Mesenchymal stem cell (in vitro differentiated cells and primary cell): ENCODE measurements at regions not wholly inside any gene's neighbourhood (a gene's known extent, or its start where the extent isn't known, plus 50 kb on each side); places are given as distances from the start of the nearest gene placed in this dataset.

Source experiments
- DNase-seq: peaks from one replicate; pipeline ENCODE4 v3.0.0-alpha.2; 2013
- H2AFZ ChIP-seq: one replicate; pipeline ENCODE4 v1.6.1; 2013; ENCODE audit warnings: low read depth, mild to moderate bottlenecking, control low read depth, inconsistent platforms, low read length, moderate library complexity
- H2AK5ac ChIP-seq: 2 replicates; pipeline ENCODE4 v1.6.1; 2013; ENCODE audit warnings: low read length, moderate library complexity, mild to moderate bottlenecking, inconsistent platforms; ENCODE audit not compliant: severe bottlenecking
- H2BK120ac ChIP-seq: one replicate; pipeline ENCODE4 v1.6.1; 2013; ENCODE audit warnings: low read depth, mild to moderate bottlenecking, inconsistent platforms, low read length, moderate library complexity
- H2BK12ac ChIP-seq, 2 experiments: one replicate each; pipeline ENCODE4 v1.6.1; 2013; ENCODE audit warnings: inconsistent platforms in 2 of 2, low read length in 2 of 2, mild to moderate bottlenecking in 2 of 2, moderate library complexity in 2 of 2, control low read depth in 1 of 2
- H2BK15ac ChIP-seq: one replicate; pipeline ENCODE4 v1.6.1; 2013; ENCODE audit warnings: mild to moderate bottlenecking, low read depth, inconsistent platforms; ENCODE audit not compliant: poor library complexity, severe bottlenecking
- H2BK5ac ChIP-seq: 2 replicates; pipeline ENCODE4 v1.6.1; 2013; ENCODE audit warnings: low read depth, mild to moderate bottlenecking, low read length, control low read depth, inconsistent platforms; ENCODE audit not compliant: poor library complexity, severe bottlenecking
- H3K14ac ChIP-seq, 2 experiments: one replicate each; pipeline ENCODE4 v1.6.1; 2013; ENCODE audit warnings: inconsistent platforms in 2 of 2, low read length in 2 of 2, control low read depth in 1 of 2, mild to moderate bottlenecking in 1 of 2, moderate library complexity in 1 of 2
- H3K18ac ChIP-seq, 2 experiments: one replicate each; pipeline ENCODE4 v1.6.1; 2013; ENCODE audit warnings: inconsistent platforms in 2 of 2, low read length in 2 of 2, control low read depth in 1 of 2, low read depth in 1 of 2, mild to moderate bottlenecking in 1 of 2
- H3K23ac ChIP-seq, 2 experiments: one replicate each; pipeline ENCODE4 v1.6.1; 2013; ENCODE audit warnings: inconsistent platforms in 2 of 2, low read length in 2 of 2, mild to moderate bottlenecking in 2 of 2, moderate library complexity in 2 of 2, control low read depth in 1 of 2
- H3K27ac ChIP-seq: 2 replicates; pipeline ENCODE4 v1.5.1; 2013; ENCODE audit warnings: mild to moderate bottlenecking, moderate library complexity, low read length, control low read depth, inconsistent platforms; ENCODE audit not compliant: poor library complexity, severe bottlenecking
- H3K27me3 ChIP-seq, 2 experiments: 2 replicates each; pipeline versions ENCODE4 v1.6.1 to v1.7.0; 2013; ENCODE audit warnings: low read length in 2 of 2, mild to moderate bottlenecking in 2 of 2, moderate library complexity in 2 of 2, control low read depth in 1 of 2, inconsistent platforms in 1 of 2; ENCODE audit not compliant: control insufficient read depth in 1 of 2, insufficient read depth in 1 of 2
- H3K36me3 ChIP-seq, 2 experiments: 2 replicates each; pipeline versions ENCODE4 v1.6.1 to v1.7.0; 2013; ENCODE audit warnings: low read length in 2 of 2, control low read depth in 1 of 2, inconsistent platforms in 1 of 2, low read depth in 1 of 2, mild to moderate bottlenecking in 1 of 2; ENCODE audit not compliant: insufficient read depth in 2 of 2, control insufficient read depth in 1 of 2
- H3K4ac ChIP-seq, 2 experiments: one replicate each; pipeline ENCODE4 v1.6.1; 2013; ENCODE audit warnings: inconsistent platforms in 2 of 2, low read length in 2 of 2, mild to moderate bottlenecking in 2 of 2, moderate library complexity in 2 of 2, control low read depth in 1 of 2, low read depth in 1 of 2
- H3K4me1 ChIP-seq: 2 replicates; pipeline ENCODE4 v1.6.1; 2013; ENCODE audit warnings: low read depth, low read length, control low read depth; ENCODE audit not compliant: control insufficient read depth, insufficient read depth
- H3K4me2 ChIP-seq: 2 replicates; pipeline ENCODE4 v1.6.1; 2013; ENCODE audit warnings: low read length, mild to moderate bottlenecking, inconsistent platforms; ENCODE audit not compliant: poor library complexity, severe bottlenecking
- H3K4me3 ChIP-seq, 2 experiments: 2 replicates each; pipeline versions ENCODE4 v1.5.1 to v1.7.0; 2013; ENCODE audit warnings: low read length in 2 of 2, mild to moderate bottlenecking in 2 of 2, control low read depth in 1 of 2, low read depth in 1 of 2; ENCODE audit not compliant: insufficient read depth in 1 of 2
- H3K79me1 ChIP-seq: replicated peaks from 2 replicates; pipeline ENCODE4 v1.6.1; 2013; ENCODE audit warnings: mild to moderate bottlenecking, control low read depth, low read length, inconsistent platforms; ENCODE audit not compliant: poor library complexity, severe bottlenecking
- H3K9ac ChIP-seq: 2 replicates; pipeline ENCODE4 v1.7.0; 2013; ENCODE audit warnings: mild to moderate bottlenecking, low read length, moderate library complexity
- H3K9me3 ChIP-seq: 2 replicates; pipeline ENCODE4 v1.7.0; 2013; ENCODE audit warnings: mild to moderate bottlenecking, low read length; ENCODE audit not compliant: control insufficient read depth
- H4K8ac ChIP-seq: one replicate; pipeline ENCODE4 v1.6.1; 2013; ENCODE audit warnings: inconsistent platforms, mild to moderate bottlenecking, low read length, moderate library complexity
- H4K91ac ChIP-seq: one replicate; pipeline ENCODE4 v1.6.1; 2013; ENCODE audit warnings: mild to moderate bottlenecking, low read length, inconsistent platforms
- WGBS: methylation state at CpG from one replicate; pipeline ENCODE4 v1.1.7; 2013; ENCODE audit warnings: mixed read lengths; 5-methylcytosine and 5-hydroxymethylcytosine counted together

DNA sequence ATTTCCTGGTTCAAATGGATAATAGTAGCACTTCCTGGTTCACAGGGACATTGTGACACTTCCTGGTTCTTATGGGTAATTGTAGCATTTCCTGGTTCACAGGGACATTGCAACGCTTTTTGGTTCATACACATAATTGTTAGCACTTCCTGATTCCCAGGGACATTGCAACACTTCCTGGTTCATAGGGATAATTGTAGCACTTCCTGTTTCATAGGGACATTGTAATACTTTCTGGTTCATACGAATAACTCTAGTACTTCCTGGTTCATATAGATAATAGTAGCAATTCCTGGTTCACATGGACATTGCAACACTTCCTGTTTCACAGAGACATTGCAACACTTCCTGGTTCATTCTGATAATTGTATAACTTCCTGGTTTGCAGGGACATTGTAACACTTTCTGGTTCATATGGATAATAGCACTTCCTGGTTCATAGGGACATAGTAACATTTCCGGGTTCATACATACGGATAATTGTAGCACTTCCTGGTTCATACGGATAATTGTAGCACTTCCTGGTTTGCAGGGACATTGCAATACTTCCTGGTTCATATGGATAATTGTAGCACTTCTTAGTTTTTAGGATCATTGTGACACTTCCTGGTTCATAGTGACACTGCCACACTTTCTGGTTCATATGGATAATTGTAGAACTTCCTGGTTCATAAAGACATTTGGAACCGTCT lies 61.6 kb upstream of the CD99 start:
- Histone ChIP-seq H2AK5ac (no peak overlapping the region), H2BK120ac (no peak overlapping the region), H3K36me3 (peaks cover 10 to 41% of the 10 kb centered on the region in 2 experiments), H2BK12ac (no peak overlapping the region), H3K27ac (no peak overlapping the region), H4K8ac (no peak overlapping the region), H3K9ac (no peak overlapping the region), H3K27me3 (no peaks in the 10 kb centered on the region), H2AFZ (no peak overlapping the region), H3K4me1 (no peaks in the 10 kb centered on the region), H3K23ac (no peak overlapping the region), H3K4me3 (peak overlapping the region in 1 of 2 experiments; percentile 20), H3K14ac (no peak overlapping the region), H3K9me3 (peaks cover 25% of the 10 kb centered on the region), H2BK15ac (no peak overlapping the region), H4K91ac (no peak overlapping the region), H3K79me1 (no peaks in the 10 kb centered on the region), H3K18ac (no peak overlapping the region), H3K4me2 (no peak overlapping the region), H2BK5ac (no peak overlapping the region), H3K4ac (no peak overlapping the region)
- DNase-seq = no peak
- 99% methylated on average over 6 of the region's 6 CpGs for WGBS

DNA sequence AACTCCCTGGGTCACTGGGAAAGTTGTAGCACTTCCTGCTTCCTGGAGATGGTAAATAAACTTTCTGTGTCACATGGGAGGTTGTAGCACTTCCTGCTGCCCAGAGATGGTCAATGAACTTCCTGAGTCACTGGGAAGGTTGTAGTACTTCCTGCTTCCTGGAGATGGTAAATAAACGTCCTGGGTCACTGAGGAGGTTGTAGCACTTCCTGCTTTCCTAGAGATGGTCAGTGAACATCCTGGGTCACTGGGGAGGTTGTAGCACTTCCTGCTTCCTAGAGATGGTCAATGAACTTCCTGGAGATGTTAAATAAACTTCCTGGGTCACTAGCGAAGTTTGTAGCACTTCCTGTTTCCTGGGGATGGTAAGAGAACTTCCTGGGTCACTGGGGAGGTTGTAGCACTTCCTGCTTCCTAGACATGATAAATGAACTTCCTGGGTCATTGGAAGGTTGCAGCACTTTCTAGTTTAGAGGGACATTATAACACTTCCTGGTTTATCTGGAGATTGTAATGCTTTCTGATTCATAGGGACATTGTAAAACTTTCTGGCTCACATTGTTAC lies 62.3 kb upstream of the CD99 start:
- WGBS = 77% methylated on average over 2 of the region's 2 CpGs
- H2BK120ac ChIP-seq = no peak overlapping the region

GRCh38 chrX:2627272-2627867 lies 63.7 kb upstream of the CD99 start:
- DNase-seq = peak; percentile 33
- Histone ChIP-seq H4K8ac (no peak overlapping the region), H3K4me2 (no peak overlapping the region), H2BK120ac (no peak overlapping the region), H3K27me3 (no peaks in the 10 kb centered on the region), H3K4me3 (no peak overlapping the region), H3K9ac (no peak overlapping the region), H3K23ac (no peak overlapping the region), H2BK5ac (no peak overlapping the region), H3K36me3 (peaks cover 12 to 58% of the 10 kb centered on the region in 2 experiments), H3K4ac (no peak overlapping the region), H2BK12ac (no peak overlapping the region), H3K14ac (no peak overlapping the region), H3K9me3 (peaks cover 25% of the 10 kb centered on the region), H3K27ac (no peak overlapping the region), H2AFZ (no peak overlapping the region), H3K4me1 (no peaks in the 10 kb centered on the region), H3K79me1 (no peaks in the 10 kb centered on the region), H4K91ac (no peak overlapping the region), H3K18ac (no peak overlapping the region), H2BK15ac (no peak overlapping the region), H2AK5ac (no peak overlapping the region)
- WGBS = 50% methylated on average over 3 of the region's 3 CpGs

More for the DNA sequence above, 62.3 kb upstream of the CD99 start:
- Histone ChIP-seq H3K4ac (no peak overlapping the region), H3K23ac (no peak overlapping the region), H3K14ac (no peak overlapping the region), H2AFZ (no peak overlapping the region), H2BK12ac (no peak overlapping the region), H3K4me2 (no peak overlapping the region), H3K9ac (no peak overlapping the region), H2BK15ac (no peak overlapping the region), H4K91ac (peak overlapping the region; percentile 20), H2AK5ac (no peak overlapping the region), H3K4me3 (peak overlapping the region in 1 of 2 experiments; percentile 20), H3K27me3 (no peaks in the 10 kb centered on the region), H3K4me1 (no peaks in the 10 kb centered on the region), H3K36me3 (peaks cover 12 to 44% of the 10 kb centered on the region in 2 experiments), H3K9me3 (peaks cover 25% of the 10 kb centered on the region), H4K8ac (no peak overlapping the region), H3K79me1 (no peaks in the 10 kb centered on the region), H3K18ac (no peak overlapping the region), H3K27ac (no peak overlapping the region), H2BK5ac (no peak overlapping the region)
- DNase-seq = no peak

- Histone ChIP-seq H2BK120ac (no peak overlapping the region), H3K4me1 (no peaks in the 10 kb centered on the region), H3K9me3 (peaks cover 25% of the 10 kb centered on the region), H3K18ac (no peak overlapping the region), H2AK5ac (no peak overlapping the region), H2BK5ac (no peak overlapping the region), H2BK12ac (no peak overlapping the region), H3K27ac (no peak overlapping the region), H3K36me3 (peaks cover 12 to 58% of the 10 kb centered on the region in 2 experiments), H3K23ac (no peak overlapping the region), H2BK15ac (no peak overlapping the region), H3K27me3 (no peaks in the 10 kb centered on the region), H3K14ac (no peak overlapping the region), H3K9ac (no peak overlapping the region), H4K8ac (no peak overlapping the region), H3K4ac (no peak overlapping the region), H3K4me3 (no peak overlapping the region), H4K91ac (no peak overlapping the region), H2AFZ (no peak overlapping the region), H3K79me1 (peaks cover 1% of the 10 kb centered on the region), H3K4me2 (no peak overlapping the region)
- no peak for DNase-seq
- WGBS = 84% methylated on average over 2 of the region's 2 CpGs
Measured at GRCh38 chrX:2626750-2627149, 64.3 kb upstream of the CD99 start.
